CD14-positive monocyte (primary cell): ENCODE measurements at regions not wholly inside any gene's neighbourhood (a gene's known extent, or its start where the extent isn't known, plus 50 kb on each side); places are given as distances from the start of the nearest gene placed in this dataset.

Experiments
- DNase-seq, 3 donors: peaks; one replicate each; pipeline ENCODE4 v3.0.0-alpha.2; 2011 to 2022
- H2AFZ ChIP-seq: 2 replicates; pipeline ENCODE4 v1.6.0; 2012; ENCODE audit warnings: mild to moderate bottlenecking, low read depth, low read length, inconsistent platforms; ENCODE audit not compliant: insufficient read depth, poor library complexity, severe bottlenecking
- H3K27ac ChIP-seq, 2 donors: 1 replicate in 1 of 2; 2 replicates in 1 of 2; pipeline ENCODE4 v1.5.1; 2012 to 2013; ENCODE audit warnings: low read length in 2 of 2, control low read depth in 1 of 2, inconsistent platforms in 1 of 2, low read depth in 1 of 2, mild to moderate bottlenecking in 1 of 2
- H3K27me3 ChIP-seq, 2 donors: one replicate each; pipeline versions ENCODE4 v1.6.0 to v1.6.1; 2011 to 2013; ENCODE audit warnings: low read length in 2 of 2; ENCODE audit not compliant: control insufficient read depth in 2 of 2, insufficient read depth in 2 of 2
- H3K36me3 ChIP-seq, 2 donors: replicated peaks in 1 of 2; 1 replicate in 1 of 2; 2 replicates in 1 of 2; pipeline versions ENCODE4 v1.5.1 to v1.6.1; 2012 to 2013; ENCODE audit warnings: low read length in 2 of 2, control low read depth in 1 of 2, inconsistent platforms in 1 of 2, mild to moderate bottlenecking in 1 of 2; ENCODE audit not compliant: insufficient read depth in 2 of 2, control insufficient read depth in 1 of 2
- H3K4me1 ChIP-seq, 2 donors: 1 replicate in 1 of 2; 2 replicates in 1 of 2; pipeline versions ENCODE4 v1.5.1 to v1.6.1; 2012 to 2013; ENCODE audit warnings: low read length in 2 of 2, control low read depth in 1 of 2, inconsistent platforms in 1 of 2, mild to moderate bottlenecking in 1 of 2, moderate library complexity in 1 of 2; ENCODE audit not compliant: insufficient read depth in 2 of 2, control insufficient read depth in 1 of 2
- H3K4me2 ChIP-seq: replicated peaks from 2 replicates; pipeline ENCODE3; 2012; ENCODE audit warnings: low read length, moderate library complexity, mild to moderate bottlenecking; ENCODE audit not compliant: poor library complexity, severe bottlenecking; ENCODE audit errors: extremely low read depth
- H3K4me3 ChIP-seq, 3 experiments: fragments of 200-600 bp in 1 of 3; sonication (generic) in 1 of 3; replicated peaks in 1 of 3; 1 replicate in 2 of 3; 2 replicates in 1 of 3; pipeline ENCODE4 v1.5.1; 2011 to 2013; ENCODE audit warnings: low read length in 3 of 3, mild to moderate bottlenecking in 3 of 3, control low read depth in 2 of 3, low read depth in 2 of 3, inconsistent platforms in 1 of 3, moderate library complexity in 1 of 3
- H3K79me2 ChIP-seq: 2 replicates; pipeline ENCODE4 v1.6.0; 2012; ENCODE audit warnings: mild to moderate bottlenecking, control low read depth, inconsistent platforms, low read length, moderate library complexity; ENCODE audit not compliant: insufficient read depth
- H3K9ac ChIP-seq: 2 replicates; pipeline ENCODE4 v1.6.0; 2017; ENCODE audit warnings: low read length, mild to moderate bottlenecking; ENCODE audit not compliant: insufficient read depth, poor library complexity, severe bottlenecking
- H3K9me3 ChIP-seq, 2 donors: replicated peaks in 1 of 2; 1 replicate in 1 of 2; 2 replicates in 1 of 2; pipeline versions ENCODE4 v1.5.1 to v1.6.1; 2012 to 2013; ENCODE audit warnings: low read length in 2 of 2, control low read depth in 1 of 2; ENCODE audit not compliant: control insufficient read depth in 1 of 2, insufficient read depth in 1 of 2
- H4K20me1 ChIP-seq: 2 replicates; pipeline ENCODE4 v1.6.0; 2012; ENCODE audit warnings: mild to moderate bottlenecking, low read length, control low read depth, moderate library complexity; ENCODE audit not compliant: insufficient read depth
- H3K27ac Mint-ChIP-seq, 7 donors: one replicate each; pipeline ENCODE4 v1.8.0; 2020; ENCODE audit warnings: mild to moderate bottlenecking in 7 of 7, mixed read lengths in 7 of 7, moderate library complexity in 6 of 7, inconsistent platforms in 2 of 7
- H3K27me3 Mint-ChIP-seq, 3 donors: one replicate each; pipeline ENCODE4 v1.8.0; 2021 to 2022; ENCODE audit warnings: low read depth in 3 of 3, mild to moderate bottlenecking in 3 of 3, mixed read lengths in 3 of 3, moderate library complexity in 3 of 3, inconsistent platforms in 1 of 3
- H3K36me3 Mint-ChIP-seq, 2 donors: one replicate each; pipeline ENCODE4 v1.8.0; 2020; ENCODE audit warnings: mixed read lengths in 2 of 2, inconsistent platforms in 1 of 2, mild to moderate bottlenecking in 1 of 2
- H3K4me1 Mint-ChIP-seq: one replicate; pipeline ENCODE4 v1.8.0; 2020; ENCODE audit warnings: mild to moderate bottlenecking, mixed read lengths
- H3K4me3 Mint-ChIP-seq, 2 donors: one replicate each; pipeline ENCODE4 v1.8.0; 2020; ENCODE audit warnings: mild to moderate bottlenecking in 2 of 2, mixed read lengths in 2 of 2, moderate library complexity in 1 of 2
- H3K9me3 Mint-ChIP-seq, 7 donors: one replicate each; pipeline ENCODE4 v1.8.0; 2020 to 2022; ENCODE audit warnings: mixed read lengths in 7 of 7, mild to moderate bottlenecking in 6 of 7, moderate library complexity in 6 of 7, inconsistent platforms in 2 of 7
- CTCF ChIP-seq: fragments of 200-600 bp; IDR thresholded peaks from one replicate; pipeline ENCODE4 v1.8.0; 2022; ENCODE audit warnings: antibody characterized with exemption, mild to moderate bottlenecking
- WGBS: methylation state at CpG from one replicate; pipeline ENCODE4 v1.1.5; 2013; ENCODE audit warnings: missing lambda C conversion rate; ENCODE audit not compliant: insufficient coverage; 5-methylcytosine and 5-hydroxymethylcytosine counted together
- intact Hi-C, 2 donors: fragments of 100-400 bp; cut with micrococcal nuclease; formaldehyde crosslinking; loops; one replicate each; pipeline versions ENCODE4 v1.15.0 to v1.15.1; 2023

GRCh38 chr11:95406271-95406670 is 175.3 kb upstream of the SESN3 start:
- intact Hi-C loops = no loop called here
- Histone ChIP-seq H3K36me3 (no peaks in the 10 kb centered on the region), H3K79me2 (no peaks in the 10 kb centered on the region), H3K4me3 (no peak overlapping the region), H3K4me2 (no peak overlapping the region), H3K27me3 (no peaks in the 10 kb centered on the region), H2AFZ (no peak overlapping the region), H3K4me1 (no peaks in the 10 kb centered on the region), H4K20me1 (no peaks in the 10 kb centered on the region), H3K9ac (no peak overlapping the region), H3K9me3 (no peaks in the 10 kb centered on the region), H3K27ac (no peak overlapping the region)
- H3K4me3 Mint-ChIP-seq = no peak overlapping the region
- 78% methylated on average over 1 of the region's 1 CpG for WGBS
- H3K27me3 Mint-ChIP-seq = peaks cover 0 to 2% (median 1%) of the 10 kb centered on the region in 3 donors
- peaks cover 2% of the 10 kb centered on the region in 2 donors for H3K36me3 Mint-ChIP-seq
- H3K27ac Mint-ChIP-seq = no peak overlapping the region
- no peak for TF ChIP-seq CTCF
- H3K4me1 Mint-ChIP-seq = peaks cover 6% of the 10 kb centered on the region
- H3K9me3 Mint-ChIP-seq = peaks cover 0 to 5% (median 1%) of the 10 kb centered on the region in 7 donors
- no peak for DNase-seq

DNA sequence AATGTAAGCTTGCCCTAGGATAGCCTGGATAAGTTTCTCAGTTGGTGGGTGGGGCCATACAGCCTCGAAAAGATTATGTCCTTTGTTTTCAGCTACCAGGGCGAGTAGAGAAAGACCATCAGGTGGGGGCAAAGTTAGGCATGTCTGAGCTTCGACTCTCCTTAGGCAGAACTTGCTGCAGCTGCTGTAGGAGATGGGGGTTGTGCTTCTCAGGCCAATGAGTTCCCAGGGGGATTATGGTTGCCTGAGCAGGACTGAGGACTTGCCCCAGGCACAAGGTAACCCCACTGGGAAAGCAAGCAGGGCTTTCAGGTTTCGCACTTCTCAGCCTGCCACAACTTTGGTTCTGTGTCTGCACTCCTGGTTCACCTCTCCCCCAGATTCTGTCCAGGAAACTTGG is 173.4 kb upstream of the SESN3 start:
- Histone ChIP-seq H4K20me1 (no peaks in the 10 kb centered on the region), H3K4me2 (no peak overlapping the region), H3K27me3 (no peaks in the 10 kb centered on the region), H3K36me3 (no peaks in the 10 kb centered on the region), H3K79me2 (no peaks in the 10 kb centered on the region), H3K9ac (no peak overlapping the region), H3K4me1 (no peaks in the 10 kb centered on the region), H2AFZ (peak overlapping the region; percentile 11), H3K9me3 (no peaks in the 10 kb centered on the region), H3K27ac (no peak overlapping the region), H3K4me3 (no peak overlapping the region)
- no peak for TF ChIP-seq CTCF
- intact Hi-C loops = no loop called here
- DNase-seq = no peak
- Mint-ChIP-seq H3K27me3 (peaks cover 0 to 2% (median 1%) of the 10 kb centered on the region in 3 donors), H3K9me3 (peaks cover 0 to 8% (median 2%) of the 10 kb centered on the region in 7 donors), H3K36me3 (peaks cover 2% of the 10 kb centered on the region in 2 donors), H3K4me3 (no peak overlapping the region), H3K27ac (no peak overlapping the region), H3K4me1 (peaks cover 2% of the 10 kb centered on the region)
- 85% methylated on average over 4 of the region's 4 CpGs for WGBS
